NCI-H748 (cell line): ENCODE measurements at regions not wholly inside any gene's neighbourhood (a gene's known extent, or its start where the extent isn't known, plus 50 kb on each side); places are given as distances from the start of the nearest gene placed in this dataset.

Experiments
- DNase-seq: peaks from one replicate; lab custom pipeline; 2025; ENCODE audit not compliant: unreplicated experiment; lab: John Stamatoyannopoulos, UW

DNA sequence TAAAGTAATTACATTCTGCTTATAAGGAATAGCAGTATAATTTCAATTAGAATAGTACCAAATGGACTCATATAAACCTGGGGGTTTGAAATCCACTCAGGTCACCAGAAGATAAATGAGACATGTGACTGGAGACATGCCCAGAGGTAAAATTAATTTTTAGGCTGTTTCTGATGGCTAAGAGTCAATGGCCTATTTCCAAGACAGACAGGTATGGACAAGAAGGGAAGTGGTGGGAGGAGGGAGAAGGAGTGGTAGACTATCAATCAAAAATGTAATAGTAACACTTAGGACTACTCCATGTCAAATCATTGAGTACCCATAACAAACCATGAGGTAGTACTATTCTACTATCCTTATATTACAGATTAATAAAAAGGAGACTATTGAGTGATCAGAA lies 544.0 kb downstream of the GALC start:
- no peak for DNase-seq

DNA sequence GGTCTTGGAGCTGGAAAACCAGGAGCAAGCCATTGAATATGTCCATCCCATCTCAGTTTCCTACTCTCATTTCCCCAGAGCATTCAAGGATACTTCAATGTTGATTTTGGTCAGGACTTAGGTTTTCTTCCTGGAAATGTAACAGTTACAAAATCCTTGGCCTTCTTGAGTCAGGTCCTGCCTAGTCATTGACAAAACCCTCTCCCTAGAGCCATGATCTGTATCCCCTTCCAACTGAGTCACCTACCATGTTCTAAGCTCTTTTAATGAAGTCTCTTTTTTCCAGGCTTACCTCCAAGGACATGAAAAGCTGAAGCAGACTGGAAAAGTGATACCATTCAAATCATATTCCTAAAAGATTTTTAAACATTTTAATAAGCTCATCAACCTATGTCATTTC lies 549.2 kb downstream of the GALC start:
- no peak for DNase-seq

GRCh38 chr14:87443039-87443438 lies 549.9 kb downstream of the GALC start:
- DNase-seq = no peak

GRCh38 chr14:87437158-87437557 lies 555.8 kb downstream of the GALC start:
- no peak for DNase-seq

- peak; percentile 19 for DNase-seq
Measured at GRCh38 chr14:87434680-87435079, 558.3 kb downstream of the GALC start.

DNA sequence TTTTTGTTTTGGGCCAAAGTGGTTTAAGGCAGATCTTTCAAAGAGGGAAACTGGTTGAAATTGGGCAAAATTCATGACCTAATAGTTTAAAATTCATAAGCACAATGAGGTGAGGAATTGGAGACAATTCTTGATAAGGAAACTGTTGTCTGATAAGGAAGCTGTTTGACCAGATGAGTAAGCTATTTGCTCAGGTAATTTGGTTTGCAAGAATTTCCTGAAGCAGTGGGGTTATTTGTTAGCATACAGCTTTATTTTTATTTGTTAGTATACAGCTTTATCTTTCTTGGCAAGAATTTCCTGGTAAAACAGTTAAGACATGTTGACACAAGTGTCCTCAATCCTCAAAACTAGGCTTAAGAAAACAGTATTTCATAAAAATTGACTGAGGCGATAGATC lies 559.0 kb downstream of the GALC start:
- DNase-seq = no peak

DNA sequence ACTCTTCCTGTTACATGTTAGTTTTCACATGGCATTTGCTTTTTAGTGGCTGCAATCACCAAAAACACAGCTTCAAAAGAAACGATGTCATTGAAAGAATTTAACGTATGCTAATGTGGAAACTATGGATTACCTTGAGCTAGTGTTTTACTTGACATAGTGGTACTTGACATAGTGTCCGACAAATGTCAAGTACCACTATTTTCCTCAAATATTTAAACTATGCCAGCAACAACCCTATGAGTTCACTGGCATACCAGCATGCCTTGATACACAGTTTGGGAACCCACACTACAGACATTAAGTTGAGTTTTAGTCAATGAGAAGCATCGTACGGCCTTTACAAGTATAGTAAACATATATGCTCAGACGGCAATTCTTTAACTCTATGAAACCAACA lies 560.3 kb downstream of the GALC start:
- no peak for DNase-seq

DNA sequence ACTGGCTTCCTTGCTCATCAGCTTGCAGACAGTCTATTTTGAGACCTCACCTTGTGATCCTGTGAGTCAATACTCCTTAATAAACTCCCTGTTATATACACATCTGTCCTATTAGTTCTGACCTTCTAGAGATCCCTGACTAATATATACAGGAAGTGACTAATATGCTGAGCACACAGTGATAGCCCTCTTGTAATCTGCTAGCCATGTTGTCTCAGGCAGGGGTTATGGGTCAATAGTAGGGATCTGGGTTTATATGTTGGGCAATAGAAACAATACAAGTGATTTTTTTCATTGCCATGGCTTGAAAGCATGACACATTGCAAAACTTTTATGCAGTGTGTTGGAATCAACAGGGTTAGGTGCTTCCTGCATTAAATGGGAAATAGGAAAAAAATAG lies 562.2 kb downstream of the GALC start:
- no peak for DNase-seq

GRCh38 chr14:87430214-87430613 lies 562.8 kb downstream of the GALC start:
- no peak for DNase-seq

GRCh38 chr14:87419925-87420324 lies 573.1 kb downstream of the GALC start:
- DNase-seq = no peak

DNA sequence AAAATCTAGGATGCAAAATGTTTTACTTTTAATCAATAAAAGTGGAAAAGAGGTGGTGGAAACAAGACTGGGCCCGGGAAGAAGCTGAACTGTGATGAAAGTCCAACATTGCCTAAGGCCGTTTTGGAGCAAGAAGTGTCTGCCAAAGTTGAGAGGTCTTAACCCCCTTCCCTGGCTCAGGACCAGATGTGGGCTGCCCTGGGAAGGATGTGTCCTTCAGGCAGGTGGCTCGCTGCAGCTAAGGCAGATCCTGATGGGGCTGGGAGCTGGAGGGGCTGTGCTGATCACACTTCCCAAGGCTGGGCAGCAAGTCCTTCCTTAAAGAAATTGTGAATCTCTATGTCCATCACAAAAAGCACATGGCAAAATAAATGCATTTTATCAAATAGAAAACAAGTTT lies 581.6 kb downstream of the GALC start:
- no peak for DNase-seq

DNA sequence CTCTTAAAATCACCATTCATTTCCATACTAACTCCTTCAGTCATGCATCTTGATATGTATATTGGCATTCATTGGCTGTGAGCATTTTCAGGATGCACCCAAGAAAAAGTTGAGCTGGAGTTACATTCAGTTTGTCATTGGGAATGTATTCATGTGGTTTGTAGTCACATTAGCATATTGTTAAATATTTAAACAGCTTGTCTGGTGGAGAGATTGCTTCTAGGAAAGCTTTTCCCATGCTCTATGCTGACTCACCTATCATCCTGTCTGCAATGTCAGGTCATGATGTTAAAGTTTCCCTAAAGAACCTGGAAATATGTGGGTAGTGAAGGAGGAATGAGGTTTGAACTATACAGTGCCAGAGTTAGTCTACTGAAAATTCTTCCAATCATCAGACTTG lies 583.6 kb downstream of the GALC start:
- DNase-seq = no peak

- no peak for DNase-seq
Measured at GRCh38 chr14:87407344-87407743, 585.6 kb downstream of the GALC start.

GRCh38 chr14:87405563-87405962 lies 587.4 kb downstream of the GALC start:
- DNase-seq = no peak

GRCh38 chr14:87397499-87397898 lies 595.5 kb downstream of the GALC start:
- DNase-seq = peak; percentile 12

DNA sequence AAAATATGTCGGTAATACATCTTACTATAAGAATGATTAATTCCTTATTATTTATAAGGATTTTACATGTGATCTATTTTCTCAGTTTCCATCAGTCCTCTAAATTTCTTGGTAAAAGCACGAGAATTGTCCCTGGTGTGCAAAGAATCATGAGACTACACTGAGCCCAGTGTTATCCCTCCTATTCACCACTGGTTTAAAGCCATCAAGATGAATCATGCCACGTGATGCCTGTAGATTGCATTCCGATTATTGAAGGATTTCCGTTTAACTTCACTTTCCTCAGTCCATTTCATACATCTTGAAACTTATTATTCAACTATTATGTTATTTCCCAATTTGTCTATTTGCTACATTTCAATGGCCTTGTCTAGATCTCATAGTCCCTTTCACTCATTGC lies 601.9 kb downstream of the GALC start:
- no peak for DNase-seq

GRCh38 chr14:87388946-87389345 lies 604.0 kb downstream of the GALC start:
- DNase-seq = no peak

- DNase-seq = no peak
Measured at GRCh38 chr14:87387806-87388205, 605.2 kb downstream of the GALC start.

DNA sequence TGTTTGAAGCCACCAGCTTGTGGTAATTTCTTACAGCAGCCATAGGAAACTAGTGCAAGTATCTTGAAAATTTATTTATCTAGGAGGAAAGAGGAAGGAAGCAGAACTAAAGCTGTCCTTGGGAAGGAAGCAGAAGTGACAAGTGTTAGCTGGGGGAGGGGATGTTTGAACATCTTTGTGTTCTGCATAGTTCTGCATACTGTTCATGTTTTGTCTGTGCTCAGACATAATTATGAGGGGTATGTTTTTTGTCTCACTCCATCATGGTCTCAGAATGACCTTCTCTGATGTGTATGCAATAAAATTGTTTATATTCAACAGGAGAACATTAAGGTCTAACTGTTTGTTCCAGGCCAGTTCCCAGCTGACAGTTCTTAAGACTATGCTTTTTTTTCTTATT lies 606.5 kb downstream of the GALC start:
- DNase-seq = no peak

- DNase-seq = no peak
Measured at GRCh38 chr14:87380054-87380453, 612.9 kb downstream of the GALC start.

GRCh38 chr14:87368751-87369150 lies 624.2 kb downstream of the GALC start:
- DNase-seq = no peak

DNA sequence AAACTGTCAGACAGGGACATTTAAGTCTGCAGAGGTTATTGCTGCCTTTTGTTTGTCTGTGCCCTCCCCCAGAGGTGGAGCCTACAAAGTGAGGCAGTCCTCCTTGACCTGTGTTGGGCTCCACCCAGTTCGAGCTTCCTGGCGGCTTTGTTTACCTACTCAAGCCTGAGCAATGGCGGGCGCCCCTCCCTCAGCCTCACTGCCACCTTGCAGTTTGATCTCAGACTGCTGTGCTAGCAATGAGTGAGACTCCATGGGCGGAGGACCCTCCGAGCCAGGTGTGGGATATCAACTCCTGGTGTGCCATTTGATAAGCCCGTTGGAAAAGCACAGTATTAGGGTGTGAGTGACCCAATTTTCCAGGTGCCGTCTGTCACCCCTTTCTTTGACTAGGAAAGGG lies 632.7 kb downstream of the GALC start:
- DNase-seq = peak; percentile 5

GRCh38 chr14:87351007-87351406 lies 642.0 kb downstream of the GALC start:
- DNase-seq = no peak

DNA sequence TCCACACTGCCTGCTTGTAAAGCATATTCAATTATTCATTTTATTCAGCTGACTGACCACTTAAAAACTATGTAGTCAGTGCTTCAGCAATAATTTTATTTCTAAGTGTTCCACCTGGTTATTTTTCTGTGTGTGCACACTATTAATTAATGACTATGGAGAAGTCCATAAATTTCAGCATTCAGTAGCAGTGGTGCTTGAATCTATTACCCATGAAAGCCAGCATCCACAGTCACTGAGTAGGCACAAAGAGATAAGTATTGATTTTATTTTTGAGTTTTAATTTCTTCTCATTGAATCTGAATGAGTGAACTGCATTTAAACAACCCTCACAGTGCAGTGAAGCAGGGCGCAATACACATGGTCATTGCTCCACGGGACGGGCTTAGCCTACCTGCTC lies 643.1 kb downstream of the GALC start:
- DNase-seq = no peak
